ENCODE measurements at regions not wholly inside any gene's neighbourhood (a gene's known extent, or its start where the extent isn't known, plus 50 kb on each side); places are given as distances from the start of the nearest gene placed in this dataset.

DNA sequence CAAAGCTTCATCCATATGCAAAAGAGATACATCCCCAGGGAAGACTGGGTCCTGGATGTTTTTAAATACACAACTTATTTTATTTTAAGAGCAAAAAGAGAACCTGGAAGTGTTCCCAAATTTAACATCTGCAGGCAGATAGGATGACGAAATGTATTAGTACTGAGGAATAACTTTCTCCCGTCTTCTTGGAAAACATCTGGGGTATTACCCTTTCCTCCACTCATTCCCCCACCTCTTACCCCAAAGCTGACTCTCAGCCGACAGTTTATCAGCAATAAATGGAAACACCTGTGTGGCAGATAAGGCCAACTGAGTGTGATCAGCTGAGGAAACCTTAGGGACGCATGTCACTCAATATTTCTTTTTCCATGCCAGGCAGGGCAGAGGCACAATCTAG is 435.6 kb upstream of the NPVF start:
- Mint-ChIP-seq H3K36me3 (no peaks in the 10 kb centered on the region), H3K27ac (no peak overlapping the region), H3K4me3 (no peak overlapping the region), H3K9me3 (peaks cover 4% of the 10 kb centered on the region), H3K4me1 (peaks cover 44% of the 10 kb centered on the region), H3K27me3 (ENCODE audit: low read depth) (peaks cover under 1% of the 10 kb centered on the region)
- TF ChIP-seq, protein P1, sequence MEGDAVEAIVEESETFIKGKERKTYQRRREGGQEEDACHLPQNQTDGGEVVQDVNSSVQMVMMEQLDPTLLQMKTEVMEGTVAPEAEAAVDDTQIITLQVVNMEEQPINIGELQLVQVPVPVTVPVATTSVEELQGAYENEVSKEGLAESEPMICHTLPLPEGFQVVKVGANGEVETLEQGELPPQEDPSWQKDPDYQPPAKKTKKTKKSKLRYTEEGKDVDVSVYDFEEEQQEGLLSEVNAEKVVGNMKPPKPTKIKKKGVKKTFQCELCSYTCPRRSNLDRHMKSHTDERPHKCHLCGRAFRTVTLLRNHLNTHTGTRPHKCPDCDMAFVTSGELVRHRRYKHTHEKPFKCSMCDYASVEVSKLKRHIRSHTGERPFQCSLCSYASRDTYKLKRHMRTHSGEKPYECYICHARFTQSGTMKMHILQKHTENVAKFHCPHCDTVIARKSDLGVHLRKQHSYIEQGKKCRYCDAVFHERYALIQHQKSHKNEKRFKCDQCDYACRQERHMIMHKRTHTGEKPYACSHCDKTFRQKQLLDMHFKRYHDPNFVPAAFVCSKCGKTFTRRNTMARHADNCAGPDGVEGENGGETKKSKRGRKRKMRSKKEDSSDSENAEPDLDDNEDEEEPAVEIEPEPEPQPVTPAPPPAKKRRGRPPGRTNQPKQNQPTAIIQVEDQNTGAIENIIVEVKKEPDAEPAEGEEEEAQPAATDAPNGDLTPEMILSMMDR (IDR thresholded peaks at IDR 0.05; ENCODE audit: unreplicated experiment) = no peak
- no peak for DNase-seq (ENCODE audit: low spot score in 2 of 2, unreplicated experiment in 2 of 2)

DNA sequence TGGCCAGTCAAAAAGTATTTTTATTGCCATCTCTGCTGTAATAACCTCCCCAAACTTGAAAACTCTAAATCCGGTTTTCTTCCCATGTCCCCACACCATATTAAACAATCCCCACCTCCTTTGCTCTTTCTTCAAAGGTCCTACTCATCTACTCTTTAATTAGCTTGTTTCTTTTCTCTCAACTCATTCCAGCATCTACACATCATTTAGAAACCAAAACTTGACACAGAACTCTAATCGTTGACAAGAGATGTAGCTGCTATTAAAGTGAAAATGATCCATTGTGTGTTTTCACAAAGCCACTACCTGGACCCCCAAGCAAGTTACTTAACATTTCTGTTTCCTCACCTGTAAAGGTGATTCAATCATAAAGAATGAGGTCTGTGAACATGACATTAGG is 436.3 kb upstream of the NPVF start:
- H3K36me3 Mint-ChIP-seq = no peaks in the 10 kb centered on the region
- no peak overlapping the region for H3K27ac Mint-ChIP-seq
- peaks cover 43% of the 10 kb centered on the region for H3K4me1 Mint-ChIP-seq
- no peak for DNase-seq (ENCODE audit: low spot score in 2 of 2, unreplicated experiment in 2 of 2)
- H3K9me3 Mint-ChIP-seq = peaks cover 4% of the 10 kb centered on the region
- TF ChIP-seq, protein P1 (IDR thresholded peaks at IDR 0.05; ENCODE audit: unreplicated experiment) = no peak
- no peaks in the 10 kb centered on the region for H3K27me3 Mint-ChIP-seq (ENCODE audit: low read depth)
- no peak overlapping the region for H3K4me3 Mint-ChIP-seq

DNA sequence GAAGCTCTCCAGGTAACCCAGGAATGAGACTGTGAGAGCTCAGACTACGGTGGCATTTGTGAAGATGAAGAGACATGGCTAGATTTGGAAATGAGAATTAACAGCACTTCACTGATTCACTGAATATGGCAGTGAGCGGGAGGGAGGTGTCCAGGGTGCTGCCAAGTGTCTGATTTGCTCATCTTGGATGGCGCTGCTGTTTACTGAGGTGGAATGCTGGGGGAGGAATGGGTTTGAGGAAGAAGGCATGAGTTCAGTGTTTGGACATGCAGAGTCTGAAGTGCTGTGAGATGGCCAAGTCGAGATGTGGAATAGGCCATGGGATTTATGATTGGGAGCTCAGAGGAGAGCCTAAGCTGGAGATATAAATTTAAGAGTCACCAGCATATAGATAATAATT is 437.1 kb upstream of the NPVF start:
- H3K9me3 Mint-ChIP-seq = peaks cover 4% of the 10 kb centered on the region
- H3K27ac Mint-ChIP-seq = no peak overlapping the region

DNA sequence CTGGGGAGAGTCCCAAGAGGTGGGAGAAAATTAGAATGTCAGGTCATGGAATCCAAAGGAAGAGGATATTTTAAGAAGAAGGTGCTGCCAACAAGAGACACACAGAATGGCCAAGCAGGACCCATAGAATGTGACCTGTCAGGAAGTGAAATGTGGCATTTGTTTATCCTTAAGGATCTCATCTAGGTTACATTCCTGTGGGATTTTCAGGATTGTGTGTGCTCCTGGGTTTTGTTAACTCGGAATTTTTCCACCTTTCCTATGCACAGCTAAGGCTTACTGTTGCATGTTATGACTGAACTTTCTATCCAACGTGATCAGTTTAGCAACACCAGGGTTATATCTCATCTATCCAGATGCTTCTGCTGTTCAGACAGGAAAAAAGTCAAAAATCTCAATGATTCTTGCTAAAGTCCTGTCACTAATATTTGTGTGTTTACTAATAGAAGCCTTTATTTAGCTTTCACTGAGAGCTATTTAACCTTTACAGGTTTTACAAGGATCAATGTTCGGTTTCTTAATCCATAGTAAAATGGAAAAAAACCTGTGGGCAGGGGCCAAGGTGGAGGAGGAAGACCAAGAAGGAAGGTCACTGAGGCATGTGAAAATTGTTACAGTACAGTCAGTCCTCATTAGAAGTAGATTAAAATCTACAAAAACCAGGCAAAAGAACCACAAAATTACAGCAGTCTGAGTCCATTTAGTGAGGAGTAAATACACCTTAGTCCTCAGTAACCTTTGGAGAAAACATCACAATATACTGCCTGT is 437.8 kb upstream of the NPVF start:
- no peak overlapping the region for H3K4me3 Mint-ChIP-seq
- H3K27ac Mint-ChIP-seq = peak overlapping the region; percentile 5

More for the DNA sequence above, 437.1 kb upstream of the NPVF start:
- peaks cover 45% of the 10 kb centered on the region for H3K4me1 Mint-ChIP-seq
- no peaks in the 10 kb centered on the region for H3K36me3 Mint-ChIP-seq
- DNase-seq (ENCODE audit: low spot score in 2 of 2, unreplicated experiment in 2 of 2) = no peak
- H3K4me3 Mint-ChIP-seq = no peak overlapping the region
- no peaks in the 10 kb centered on the region for H3K27me3 Mint-ChIP-seq (ENCODE audit: low read depth)
- TF ChIP-seq, protein P1 (IDR thresholded peaks at IDR 0.05; ENCODE audit: unreplicated experiment) = no peak

DNA sequence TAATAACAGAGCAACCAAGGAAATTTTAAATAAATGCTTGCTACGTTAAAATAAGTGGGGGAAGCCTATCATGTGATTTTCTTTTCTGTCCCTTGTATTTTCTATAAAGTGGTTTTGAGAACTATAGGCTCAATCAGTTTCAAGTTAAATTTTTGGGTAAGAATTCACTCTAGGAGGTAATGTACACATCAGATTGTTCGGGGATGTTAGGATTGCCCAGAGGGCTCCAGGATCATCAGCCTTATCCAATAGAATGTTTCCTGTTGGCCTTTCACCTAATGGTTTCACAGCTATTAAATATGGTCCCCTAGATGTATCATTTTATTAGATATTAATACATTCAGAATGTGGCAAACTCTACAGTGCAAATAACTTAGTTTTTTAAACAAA is 438.4 kb upstream of the NPVF start:
- DNase-seq (ENCODE audit: low spot score in 2 of 2, unreplicated experiment in 2 of 2) = no peak
- TF ChIP-seq, protein P1 (IDR thresholded peaks at IDR 0.05; ENCODE audit: unreplicated experiment) = no peak
- H3K27ac Mint-ChIP-seq = no peak overlapping the region
- H3K4me1 Mint-ChIP-seq = peaks cover 58% of the 10 kb centered on the region
- H3K27me3 Mint-ChIP-seq (ENCODE audit: low read depth) = no peaks in the 10 kb centered on the region
- H3K36me3 Mint-ChIP-seq = no peaks in the 10 kb centered on the region
- H3K4me3 Mint-ChIP-seq = no peak overlapping the region
- H3K9me3 Mint-ChIP-seq = peaks cover 4% of the 10 kb centered on the region

More for the DNA sequence above, 437.8 kb upstream of the NPVF start:
- Mint-ChIP-seq H3K4me1 (peaks cover 52% of the 10 kb centered on the region), H3K36me3 (no peaks in the 10 kb centered on the region), H3K27me3 (ENCODE audit: low read depth) (no peaks in the 10 kb centered on the region), H3K9me3 (peaks cover 4% of the 10 kb centered on the region)
- TF ChIP-seq, protein P1 (IDR thresholded peaks at IDR 0.05; ENCODE audit: unreplicated experiment) = no peak
- DNase-seq (ENCODE audit: low spot score in 2 of 2, unreplicated experiment in 2 of 2) = no peak

Measured in mesothelial cell of epicardium (in vitro differentiated cells).